ENCODE measurements at regions not wholly inside any gene's neighbourhood (a gene's known extent, or its start where the extent isn't known, plus 50 kb on each side); places are given as distances from the start of the nearest gene placed in this dataset.

GRCh38 chr1:38772026-38772425 lies 87.5 kb downstream of the RRAGC start:
- no peak for TF ChIP-seq CTCF (IDR thresholded peaks at IDR 0.05)
- no peak for TF ChIP-seq POLR2A (IDR thresholded peaks at IDR 0.05)
